DND-41 (cell line): ENCODE measurements at regions not wholly inside any gene's neighbourhood (a gene's known extent, or its start where the extent isn't known, plus 50 kb on each side); places are given as distances from the start of the nearest gene placed in this dataset.
"Not testable (repeated sequence)": the region's sequence is repeated elsewhere in the genome, so short reads cannot be mapped to it uniquely, and the experiment has no call there.

ENCODE experiments used
- ATAC-seq: fragments of 200-7000 bp; cut with Tn5 transposase; 3 replicates; pipeline ENCODE4 v1.9.1; 2021; ENCODE audit warnings: low read depth; ENCODE audit not compliant: insufficient read depth
- DNase-seq: peaks from one replicate; pipeline ENCODE4 v3.0.0-alpha.2; 2020
- H2AFZ ChIP-seq: 2 replicates; pipeline ENCODE4 v1.6.0; 2012; ENCODE audit warnings: low read depth, low read length
- H3K27ac ChIP-seq: 2 replicates; pipeline ENCODE4 v1.5.1; 2012; ENCODE audit warnings: low read length, inconsistent platforms
- H3K27me3 ChIP-seq: fragments of 200-600 bp; sonication (generic); 2 replicates; pipeline ENCODE4 v1.6.0; 2012; ENCODE audit warnings: low read length, mild to moderate bottlenecking, inconsistent platforms; ENCODE audit not compliant: insufficient read depth, poor library complexity
- H3K36me3 ChIP-seq: 2 replicates; pipeline ENCODE4 v1.5.1; 2012; ENCODE audit warnings: low read length, inconsistent platforms; ENCODE audit not compliant: insufficient read depth
- H3K4me1 ChIP-seq: 2 replicates; pipeline ENCODE4 v1.5.1; 2012; ENCODE audit warnings: mild to moderate bottlenecking, low read length; ENCODE audit not compliant: insufficient read depth
- H3K4me2 ChIP-seq: 2 replicates; pipeline ENCODE4 v1.6.0; 2012; ENCODE audit warnings: mild to moderate bottlenecking, moderate library complexity, low read length, inconsistent platforms; ENCODE audit not compliant: insufficient read depth
- H3K4me3 ChIP-seq, 2 experiments: fragments of 200-600 bp in 1 of 2; shearing (Covaris generic) in 1 of 2; 2 replicates each; pipeline ENCODE4 v1.5.1; 2012 to 2016; ENCODE audit warnings: inconsistent platforms in 2 of 2, low read length in 2 of 2, mild to moderate bottlenecking in 2 of 2, low read depth in 1 of 2, moderate library complexity in 1 of 2
- H3K79me2 ChIP-seq: 2 replicates; pipeline ENCODE4 v1.6.0; 2012; ENCODE audit warnings: low read length, inconsistent platforms; ENCODE audit not compliant: insufficient read depth
- H3K9ac ChIP-seq: 2 replicates; pipeline ENCODE4 v1.6.0; 2012; ENCODE audit warnings: low read depth, mild to moderate bottlenecking, inconsistent platforms, low read length, moderate library complexity
- H3K9me3 ChIP-seq: 2 replicates; pipeline ENCODE4 v1.5.1; 2012; ENCODE audit warnings: low read length, moderate library complexity, mild to moderate bottlenecking, inconsistent platforms; ENCODE audit not compliant: insufficient read depth, severe bottlenecking
- H4K20me1 ChIP-seq: 2 replicates; pipeline ENCODE4 v1.6.0; 2012; ENCODE audit warnings: low read length; ENCODE audit not compliant: insufficient read depth
- EZH2 ChIP-seq: IDR thresholded peaks from 3 replicates; pipeline ENCODE4 v1.6.1; 2012; ENCODE audit warnings: borderline replicate concordance, low read depth, mild to moderate bottlenecking, moderate library complexity, low read length, inconsistent platforms; ENCODE audit not compliant: severe bottlenecking
- TF ChIP-seq, protein P1 (sequence below): IDR thresholded peaks from 2 replicates; pipeline ENCODE4 v1.5.1; 2012; ENCODE audit warnings: borderline replicate concordance, low read length, moderate library complexity, mild to moderate bottlenecking; ENCODE audit not compliant: poor library complexity, severe bottlenecking; ENCODE audit errors: extremely low read depth

DNA sequence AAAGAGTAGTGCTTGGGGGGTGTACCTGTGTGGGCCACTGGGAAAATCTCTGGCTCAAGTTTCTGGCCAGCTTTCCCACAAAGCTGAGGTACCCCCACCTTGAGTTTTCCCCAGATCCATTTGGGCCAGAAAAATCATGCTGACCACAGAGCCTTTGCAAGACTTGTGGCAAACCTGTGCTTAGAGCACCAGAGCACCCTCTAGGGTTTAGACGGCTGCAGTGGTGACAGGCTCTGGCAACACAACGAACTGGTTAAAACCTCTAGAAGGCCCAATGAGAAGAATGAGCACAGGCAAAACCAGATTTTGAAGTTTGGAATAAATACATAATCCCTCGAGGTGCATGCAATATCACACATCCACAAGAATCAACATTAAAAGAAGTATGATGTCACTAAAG is 290.7 kb upstream of the FOLH1 start:
- Histone ChIP-seq H3K36me3 (no peaks in the 10 kb centered on the region), H3K79me2 (no peaks in the 10 kb centered on the region), H3K4me3 (no peak overlapping the region), H2AFZ (no peak overlapping the region), H3K4me2 (no peak overlapping the region), H3K27me3 (no peaks in the 10 kb centered on the region), H3K9me3 (no peaks in the 10 kb centered on the region), H3K4me1 (no peaks in the 10 kb centered on the region), H4K20me1 (no peaks in the 10 kb centered on the region), H3K27ac (no peak overlapping the region), H3K9ac (no peak overlapping the region)
- no peak for DNase-seq
- ATAC-seq: no peak
- TF ChIP-seq EZH2: no peak
- TF ChIP-seq, protein P1, sequence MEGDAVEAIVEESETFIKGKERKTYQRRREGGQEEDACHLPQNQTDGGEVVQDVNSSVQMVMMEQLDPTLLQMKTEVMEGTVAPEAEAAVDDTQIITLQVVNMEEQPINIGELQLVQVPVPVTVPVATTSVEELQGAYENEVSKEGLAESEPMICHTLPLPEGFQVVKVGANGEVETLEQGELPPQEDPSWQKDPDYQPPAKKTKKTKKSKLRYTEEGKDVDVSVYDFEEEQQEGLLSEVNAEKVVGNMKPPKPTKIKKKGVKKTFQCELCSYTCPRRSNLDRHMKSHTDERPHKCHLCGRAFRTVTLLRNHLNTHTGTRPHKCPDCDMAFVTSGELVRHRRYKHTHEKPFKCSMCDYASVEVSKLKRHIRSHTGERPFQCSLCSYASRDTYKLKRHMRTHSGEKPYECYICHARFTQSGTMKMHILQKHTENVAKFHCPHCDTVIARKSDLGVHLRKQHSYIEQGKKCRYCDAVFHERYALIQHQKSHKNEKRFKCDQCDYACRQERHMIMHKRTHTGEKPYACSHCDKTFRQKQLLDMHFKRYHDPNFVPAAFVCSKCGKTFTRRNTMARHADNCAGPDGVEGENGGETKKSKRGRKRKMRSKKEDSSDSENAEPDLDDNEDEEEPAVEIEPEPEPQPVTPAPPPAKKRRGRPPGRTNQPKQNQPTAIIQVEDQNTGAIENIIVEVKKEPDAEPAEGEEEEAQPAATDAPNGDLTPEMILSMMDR: no peak

DNA sequence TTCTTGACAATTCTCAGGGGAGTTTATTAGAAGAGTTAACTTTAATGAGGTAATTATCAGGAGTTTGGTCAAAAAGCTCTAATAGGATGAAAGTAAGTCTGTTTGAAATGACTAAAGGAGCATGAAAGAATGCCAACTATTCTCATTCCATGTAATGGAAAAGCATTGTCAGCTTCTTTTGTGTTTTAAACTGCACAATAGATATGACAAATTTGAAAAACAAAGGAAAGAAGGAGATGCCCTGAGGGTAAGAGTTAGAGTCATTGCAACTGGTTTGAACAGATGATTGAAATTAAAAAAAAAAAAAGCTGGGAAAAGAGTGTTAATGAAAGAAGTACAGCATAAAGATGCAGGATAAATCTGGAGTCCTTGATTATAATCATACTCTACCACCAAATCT is 296.8 kb upstream of the FOLH1 start:
- TF ChIP-seq, protein P1: no peak
- no peak for TF ChIP-seq EZH2
- no peak overlapping the region for H3K4me2 ChIP-seq
- H4K20me1 ChIP-seq: no peaks in the 10 kb centered on the region
- H2AFZ ChIP-seq: no peak overlapping the region
- no peaks in the 10 kb centered on the region for H3K9me3 ChIP-seq
- DNase-seq (no peak), ATAC-seq (no peak)
- H3K4me3 ChIP-seq: no peak overlapping the region
- no peak overlapping the region for H3K27ac ChIP-seq
- no peak overlapping the region for H3K9ac ChIP-seq
- no peaks in the 10 kb centered on the region for H3K36me3 ChIP-seq
- no peaks in the 10 kb centered on the region for H3K27me3 ChIP-seq
- no peaks in the 10 kb centered on the region for H3K79me2 ChIP-seq
- H3K4me1 ChIP-seq: no peaks in the 10 kb centered on the region

DNA sequence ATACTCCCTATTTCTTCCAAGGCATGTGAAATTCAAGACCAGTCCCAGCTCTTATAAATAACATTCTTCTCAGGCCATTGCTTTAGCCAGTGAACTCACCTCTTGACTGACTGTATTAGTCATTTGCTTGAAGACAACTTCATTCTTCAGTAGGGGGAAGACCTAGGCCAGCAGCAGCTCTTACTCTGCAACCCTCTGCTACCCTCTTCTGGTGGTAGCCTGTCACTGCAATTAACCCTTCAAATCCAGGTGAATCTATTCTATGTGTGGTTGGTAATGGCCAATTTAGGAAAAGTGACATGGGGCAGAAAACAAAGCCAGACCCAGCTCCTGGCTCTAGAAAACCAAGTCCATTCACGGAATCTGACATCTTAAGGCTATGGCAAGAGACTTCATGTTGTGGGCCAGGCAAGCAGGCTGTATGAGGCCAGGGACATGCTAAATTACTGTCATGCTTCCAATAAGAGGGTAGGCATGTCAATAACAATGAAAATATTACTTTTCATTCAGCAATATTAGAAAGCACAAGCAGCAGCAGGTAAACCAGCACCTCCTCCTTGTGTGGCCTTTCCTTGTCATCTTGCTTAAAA is 317.9 kb upstream of the FOLH1 start:
- DNase-seq: peak; percentile 17
- not testable (repeated sequence) for H3K27ac ChIP-seq, H3K4me3 ChIP-seq, H3K4me2 ChIP-seq, H3K9ac ChIP-seq, H3K27me3 ChIP-seq, H2AFZ ChIP-seq, H3K36me3 ChIP-seq, H4K20me1 ChIP-seq, H3K79me2 ChIP-seq, H3K4me1 ChIP-seq, H3K9me3 ChIP-seq
- TF ChIP-seq, protein P1: peak; percentile 70
- ATAC-seq: peak; percentile 68

DNA sequence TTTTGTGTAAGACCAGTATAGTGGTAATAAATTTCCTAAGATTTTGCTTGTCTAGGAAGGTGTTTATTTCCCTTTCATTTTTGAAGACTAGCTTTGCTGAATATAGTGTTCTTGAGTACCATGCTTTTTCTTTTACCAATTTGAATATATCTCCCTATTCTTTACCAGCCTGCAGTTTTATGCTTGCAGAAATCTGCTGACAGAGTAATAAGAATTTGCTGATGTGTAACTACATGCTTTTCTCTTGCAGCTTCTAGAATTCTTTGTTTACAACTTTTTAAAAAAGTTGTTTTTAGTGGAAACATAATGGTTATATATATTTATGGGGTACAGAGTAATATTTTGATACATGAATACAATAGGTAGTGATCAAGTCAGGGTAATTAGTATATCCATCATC is 324.8 kb upstream of the FOLH1 start:
- Histone ChIP-seq H3K9me3 (no peaks in the 10 kb centered on the region), H3K27me3 (no peaks in the 10 kb centered on the region), H3K4me2 (no peak overlapping the region), H3K4me3 (no peak overlapping the region), H3K4me1 (no peaks in the 10 kb centered on the region), H4K20me1 (no peaks in the 10 kb centered on the region), H3K36me3 (no peaks in the 10 kb centered on the region), H2AFZ (no peak overlapping the region), H3K79me2 (no peaks in the 10 kb centered on the region), H3K27ac (no peak overlapping the region), H3K9ac (no peak overlapping the region)
- no peak for ATAC-seq
- DNase-seq: no peak
- TF ChIP-seq EZH2: no peak
- TF ChIP-seq, protein P1: no peak

DNA sequence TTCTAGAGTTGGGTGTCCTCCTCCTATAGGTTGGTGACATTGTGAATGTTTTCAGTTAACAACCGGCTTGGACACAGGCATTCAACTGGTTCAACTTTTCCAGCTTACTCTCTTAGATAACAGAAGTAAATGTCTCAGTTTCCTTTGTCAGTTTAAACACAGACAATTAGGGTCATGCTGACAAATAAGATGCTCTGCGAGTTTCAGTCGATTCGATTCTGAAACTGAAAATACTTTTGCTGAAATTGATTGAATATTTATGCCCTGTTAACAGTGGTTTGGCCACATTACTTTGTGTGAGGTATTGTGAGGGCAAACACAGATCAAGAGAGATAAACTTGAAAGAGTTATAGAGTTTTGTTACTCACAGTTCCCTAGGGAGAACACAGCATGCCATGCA is 330.5 kb upstream of the FOLH1 start:
- H3K36me3 ChIP-seq, H2AFZ ChIP-seq, H3K4me1 ChIP-seq, ATAC-seq, H3K9ac ChIP-seq, H3K79me2 ChIP-seq, H3K4me3 ChIP-seq, H3K27ac ChIP-seq, H3K27me3 ChIP-seq, DNase-seq, H3K9me3 ChIP-seq, H3K4me2 ChIP-seq, H4K20me1 ChIP-seq: not testable (repeated sequence)
